ENCODE measurements at regions not wholly inside any gene's neighbourhood (a gene's known extent, or its start where the extent isn't known, plus 50 kb on each side); places are given as distances from the start of the nearest gene placed in this dataset.

DNA sequence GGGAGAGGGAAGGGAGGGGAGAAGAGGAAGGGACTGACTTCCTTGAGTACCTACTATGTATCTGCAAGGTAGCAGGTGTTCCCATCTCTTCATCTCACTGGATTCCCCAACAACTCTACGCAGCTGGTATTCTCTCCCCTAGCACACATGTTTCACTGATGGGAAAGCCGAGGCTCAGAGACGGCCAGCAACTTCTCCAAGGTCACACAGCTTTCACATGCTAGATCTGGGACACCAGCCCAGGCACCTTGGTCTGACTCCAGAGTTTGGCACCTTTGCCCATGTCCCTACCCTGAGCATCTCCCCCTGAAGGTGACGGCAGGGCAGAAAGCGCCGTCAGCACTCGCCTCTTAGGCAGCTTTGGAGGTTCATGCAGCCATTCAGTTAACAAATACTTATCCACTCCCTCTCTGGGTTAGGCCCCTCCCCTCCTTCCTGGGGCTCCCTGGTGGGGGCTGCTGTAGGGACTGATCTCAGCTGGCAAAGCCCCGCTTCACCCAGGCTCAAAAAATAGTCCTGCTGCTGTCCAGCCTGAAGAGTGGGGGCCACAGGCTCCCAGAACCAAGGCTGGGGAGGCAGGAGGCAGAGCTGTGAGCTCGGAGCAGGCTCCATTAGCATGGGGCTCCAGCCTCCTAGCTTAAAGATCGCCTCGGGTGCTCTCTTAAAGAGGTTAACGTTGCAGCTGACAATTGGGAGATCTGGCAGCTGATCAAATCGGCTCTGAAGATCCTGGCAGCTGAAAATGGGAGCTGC is 79.4 kb downstream of the IGLL1 start:
- TF ChIP-seq, protein P1, sequence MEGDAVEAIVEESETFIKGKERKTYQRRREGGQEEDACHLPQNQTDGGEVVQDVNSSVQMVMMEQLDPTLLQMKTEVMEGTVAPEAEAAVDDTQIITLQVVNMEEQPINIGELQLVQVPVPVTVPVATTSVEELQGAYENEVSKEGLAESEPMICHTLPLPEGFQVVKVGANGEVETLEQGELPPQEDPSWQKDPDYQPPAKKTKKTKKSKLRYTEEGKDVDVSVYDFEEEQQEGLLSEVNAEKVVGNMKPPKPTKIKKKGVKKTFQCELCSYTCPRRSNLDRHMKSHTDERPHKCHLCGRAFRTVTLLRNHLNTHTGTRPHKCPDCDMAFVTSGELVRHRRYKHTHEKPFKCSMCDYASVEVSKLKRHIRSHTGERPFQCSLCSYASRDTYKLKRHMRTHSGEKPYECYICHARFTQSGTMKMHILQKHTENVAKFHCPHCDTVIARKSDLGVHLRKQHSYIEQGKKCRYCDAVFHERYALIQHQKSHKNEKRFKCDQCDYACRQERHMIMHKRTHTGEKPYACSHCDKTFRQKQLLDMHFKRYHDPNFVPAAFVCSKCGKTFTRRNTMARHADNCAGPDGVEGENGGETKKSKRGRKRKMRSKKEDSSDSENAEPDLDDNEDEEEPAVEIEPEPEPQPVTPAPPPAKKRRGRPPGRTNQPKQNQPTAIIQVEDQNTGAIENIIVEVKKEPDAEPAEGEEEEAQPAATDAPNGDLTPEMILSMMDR (IDR thresholded peaks at IDR 0.05), result no peak
- no peak for TF ChIP-seq ZFX (IDR thresholded peaks at IDR 0.05; ENCODE audit: borderline replicate concordance)
